ENCODE measurements at regions not wholly inside any gene's neighbourhood (a gene's known extent, or its start where the extent isn't known, plus 50 kb on each side); places are given as distances from the start of the nearest gene placed in this dataset.

DNA sequence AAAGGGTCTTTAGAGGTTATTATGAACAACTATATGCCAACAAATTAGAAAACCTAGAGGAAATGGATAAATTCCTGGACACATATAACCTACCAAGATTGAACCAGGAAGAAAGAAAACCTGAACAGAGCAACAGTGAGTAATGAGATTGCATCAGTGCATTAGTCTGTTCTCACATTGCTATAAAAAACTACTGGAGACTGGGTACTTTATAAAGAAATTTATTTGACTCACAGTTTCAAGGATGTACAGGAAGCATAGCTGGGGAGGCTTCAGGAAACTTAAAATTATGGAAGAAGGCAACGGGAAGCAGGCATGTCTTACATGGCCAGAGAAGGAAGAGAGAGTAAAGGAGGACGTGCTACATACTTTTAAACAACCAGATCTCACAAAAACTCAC lies 70.8 kb upstream of the GNAZ start:
- Histone ChIP-seq H3K9ac (ENCODE audit: low read length) (no peak overlapping the region), H3K9me3 (ENCODE audit: control insufficient read depth, insufficient read depth, low read depth, low read length) (peaks cover 22% of the 10 kb centered on the region), H3K27ac (ENCODE audit: low read depth, low read length) (no peak overlapping the region), H3K36me3 (ENCODE audit: control insufficient read depth, insufficient read depth, low read length) (no peaks in the 10 kb centered on the region), H3K4me1 (ENCODE audit: control insufficient read depth, insufficient read depth, low read length) (no peaks in the 10 kb centered on the region), H3K4me3 (ENCODE audit: low read depth, low read length) (no peak overlapping the region), H3K27me3 (ENCODE audit: control insufficient read depth, insufficient read depth, low read length) (peaks cover 10% of the 10 kb centered on the region; the same call in 1 of the 2 replicates)

DNA sequence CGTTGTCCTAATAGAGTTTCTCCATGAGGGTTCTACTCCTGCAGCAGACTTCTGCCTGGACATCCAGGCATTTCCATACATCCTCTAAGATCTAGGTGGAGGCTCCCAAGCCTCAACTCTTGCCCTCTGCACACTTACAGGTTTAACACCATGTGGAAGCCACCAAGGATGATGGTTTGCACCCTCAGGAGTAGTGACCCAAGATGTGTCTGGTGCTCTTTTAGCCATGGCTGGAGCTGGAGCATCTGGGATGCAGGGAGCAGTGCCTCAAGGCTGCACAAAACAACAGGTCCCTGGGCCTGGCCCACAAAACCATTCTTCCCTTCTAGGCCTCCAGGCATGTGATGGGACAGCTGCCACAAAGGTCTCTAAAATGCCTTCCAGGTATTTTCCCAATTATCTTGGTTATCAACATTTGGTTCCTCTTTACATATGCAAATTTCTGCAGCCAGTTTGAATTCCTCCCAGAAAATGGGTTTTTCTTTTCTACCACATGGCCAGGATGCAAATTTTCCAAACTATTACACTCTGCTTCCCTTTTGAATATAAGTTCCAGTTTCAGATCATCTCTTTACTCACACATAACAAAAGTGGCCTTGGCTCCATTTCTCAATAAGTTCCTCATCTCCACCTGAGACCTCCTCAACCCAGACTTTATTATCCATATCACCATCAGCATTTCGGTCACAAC lies 69.5 kb upstream of the GNAZ start:
- no peak overlapping the region for H3K27ac ChIP-seq (ENCODE audit: low read depth, low read length)
- no peaks in the 10 kb centered on the region for H3K4me1 ChIP-seq (ENCODE audit: control insufficient read depth, insufficient read depth, low read length)
- no peak overlapping the region for H3K4me3 ChIP-seq (ENCODE audit: low read depth, low read length)
- no peak overlapping the region for H3K9ac ChIP-seq (ENCODE audit: low read length)
- H3K9me3 ChIP-seq (ENCODE audit: control insufficient read depth, insufficient read depth, low read depth, low read length) = peaks cover 22% of the 10 kb centered on the region
- peaks cover 2% of the 10 kb centered on the region; the same call in 1 of the 2 replicates for H3K27me3 ChIP-seq (ENCODE audit: control insufficient read depth, insufficient read depth, low read length)
- H3K36me3 ChIP-seq (ENCODE audit: control insufficient read depth, insufficient read depth, low read length) = no peaks in the 10 kb centered on the region

DNA sequence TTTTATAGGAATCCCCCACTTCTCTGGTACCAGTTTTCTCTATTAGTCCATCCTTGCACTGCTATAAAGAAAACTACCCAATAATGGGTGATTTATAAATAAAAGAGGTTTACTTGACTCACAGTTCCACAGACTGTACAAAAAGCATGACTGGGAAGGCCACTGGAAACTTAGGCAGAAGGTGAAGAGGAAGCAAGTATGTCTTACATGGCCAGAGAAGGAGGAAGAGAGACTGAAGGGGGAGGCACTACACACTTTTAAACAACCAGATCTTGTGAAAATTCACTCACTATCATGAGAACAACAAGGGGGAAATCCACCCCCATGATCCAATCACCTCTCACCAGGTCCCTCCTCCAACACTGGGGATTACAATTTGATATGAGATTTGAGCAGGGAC lies 68.9 kb upstream of the GNAZ start:
- H3K36me3 ChIP-seq (ENCODE audit: control insufficient read depth, insufficient read depth, low read length) = no peaks in the 10 kb centered on the region
- H3K4me3 ChIP-seq (ENCODE audit: low read depth, low read length) = no peak overlapping the region
- H3K9me3 ChIP-seq (ENCODE audit: control insufficient read depth, insufficient read depth, low read depth, low read length) = peaks cover 22% of the 10 kb centered on the region
- no peak overlapping the region for H3K9ac ChIP-seq (ENCODE audit: low read length)
- peaks cover 2% of the 10 kb centered on the region; the same call in 1 of the 2 replicates for H3K27me3 ChIP-seq (ENCODE audit: control insufficient read depth, insufficient read depth, low read length)
- no peaks in the 10 kb centered on the region for H3K4me1 ChIP-seq (ENCODE audit: control insufficient read depth, insufficient read depth, low read length)
- H3K27ac ChIP-seq (ENCODE audit: low read depth, low read length) = no peak overlapping the region

DNA sequence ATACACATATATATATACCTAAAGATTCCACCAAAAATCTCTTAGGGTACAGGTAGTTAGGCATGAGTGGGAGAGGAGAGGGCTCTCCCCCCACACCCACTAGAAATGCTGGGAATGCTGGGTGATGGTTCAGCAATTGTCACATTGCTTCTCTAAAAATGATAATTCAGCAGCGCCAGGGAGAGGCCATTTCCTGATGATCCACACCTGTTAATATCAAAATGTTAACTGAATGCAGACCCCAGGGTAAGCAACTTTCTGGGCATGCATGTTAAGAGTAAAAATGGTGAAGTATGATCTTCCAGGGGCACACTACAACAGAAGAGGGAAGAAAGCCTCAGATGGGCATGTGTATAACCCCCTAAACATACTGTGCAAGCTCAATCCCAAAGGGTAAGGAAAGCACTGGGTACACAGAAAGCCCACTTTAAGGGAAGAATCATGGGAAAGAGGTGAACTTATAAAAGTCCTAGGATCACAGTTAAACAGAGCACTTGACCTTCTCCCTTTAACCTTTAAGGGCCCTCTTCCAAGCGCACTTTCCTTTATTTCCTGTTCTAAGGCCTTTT lies 67.6 kb upstream of the GNAZ start:
- Histone ChIP-seq H3K9me3 (ENCODE audit: control insufficient read depth, insufficient read depth, low read depth, low read length) (peaks cover 13% of the 10 kb centered on the region), H3K9ac (ENCODE audit: low read length) (no peak overlapping the region), H3K27me3 (ENCODE audit: control insufficient read depth, insufficient read depth, low read length) (peaks cover 9% of the 10 kb centered on the region), H3K27ac (ENCODE audit: low read depth, low read length) (no peak overlapping the region), H3K4me1 (ENCODE audit: control insufficient read depth, insufficient read depth, low read length) (no peaks in the 10 kb centered on the region), H3K36me3 (ENCODE audit: control insufficient read depth, insufficient read depth, low read length) (no peaks in the 10 kb centered on the region), H3K4me3 (ENCODE audit: low read depth, low read length) (no peak overlapping the region)

DNA sequence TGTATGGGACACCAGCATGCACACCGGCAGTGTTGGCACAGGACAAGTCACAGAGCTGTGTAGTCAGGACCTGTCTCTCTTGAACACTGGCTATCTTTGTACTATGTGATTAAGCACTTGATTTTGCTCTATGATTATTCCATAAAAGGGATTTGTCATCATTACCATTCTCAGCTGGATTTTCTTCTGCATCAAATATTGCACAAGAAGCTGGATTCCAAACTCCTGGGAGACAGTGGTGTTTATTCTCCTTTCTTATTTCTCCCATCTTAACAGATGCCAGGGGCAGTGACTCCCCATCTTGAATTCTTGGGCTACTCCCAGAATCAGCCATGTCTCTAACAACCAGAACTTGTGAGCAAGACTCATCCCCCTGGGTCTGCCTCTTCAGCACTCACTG lies 62.5 kb upstream of the GNAZ start:
- no peak overlapping the region for H3K4me3 ChIP-seq (ENCODE audit: low read depth, low read length)
- H3K9ac ChIP-seq (ENCODE audit: low read length) = no peak overlapping the region
- no peaks in the 10 kb centered on the region for H3K9me3 ChIP-seq (ENCODE audit: control insufficient read depth, insufficient read depth, low read depth, low read length)
- peaks cover 20% of the 10 kb centered on the region for H3K27me3 ChIP-seq (ENCODE audit: control insufficient read depth, insufficient read depth, low read length)
- no peaks in the 10 kb centered on the region for H3K36me3 ChIP-seq (ENCODE audit: control insufficient read depth, insufficient read depth, low read length)
- H3K27ac ChIP-seq (ENCODE audit: low read depth, low read length) = no peak overlapping the region
- H3K4me1 ChIP-seq (ENCODE audit: control insufficient read depth, insufficient read depth, low read length) = no peaks in the 10 kb centered on the region

DNA sequence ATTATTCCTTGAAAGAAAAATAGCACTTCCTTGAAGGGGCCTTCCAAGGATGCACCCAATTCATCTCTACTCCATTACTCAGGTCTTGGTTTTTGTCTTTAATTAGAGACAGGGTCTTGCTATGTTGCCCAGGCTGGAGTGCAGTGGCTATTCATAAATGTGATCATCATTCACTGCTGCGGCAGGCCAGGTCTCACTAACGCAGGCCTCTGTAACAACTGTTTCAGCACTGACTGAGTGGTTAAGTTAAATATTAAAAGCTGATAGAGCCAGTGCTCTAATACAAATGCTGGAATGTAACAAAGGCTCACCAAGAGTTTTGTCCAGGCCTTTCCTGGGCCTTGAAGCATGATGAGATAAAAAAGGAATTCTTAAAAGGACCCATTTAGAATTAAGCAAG lies 61.4 kb upstream of the GNAZ start:
- peaks cover 24% of the 10 kb centered on the region for H3K27me3 ChIP-seq (ENCODE audit: control insufficient read depth, insufficient read depth, low read length)
- H3K4me3 ChIP-seq (ENCODE audit: low read depth, low read length) = no peak overlapping the region
- H3K9me3 ChIP-seq (ENCODE audit: control insufficient read depth, insufficient read depth, low read depth, low read length) = no peaks in the 10 kb centered on the region
- H3K9ac ChIP-seq (ENCODE audit: low read length) = no peak overlapping the region
- H3K36me3 ChIP-seq (ENCODE audit: control insufficient read depth, insufficient read depth, low read length) = no peaks in the 10 kb centered on the region
- no peaks in the 10 kb centered on the region for H3K4me1 ChIP-seq (ENCODE audit: control insufficient read depth, insufficient read depth, low read length)
- no peak overlapping the region for H3K27ac ChIP-seq (ENCODE audit: low read depth, low read length)
